Kidney epithelial cell (primary cell): ENCODE measurements at regions not wholly inside any gene's neighbourhood (a gene's known extent, or its start where the extent isn't known, plus 50 kb on each side); places are given as distances from the start of the nearest gene placed in this dataset.

ENCODE experiments used
- DNase-seq: peaks from one replicate; pipeline ENCODE4 v3.0.0-alpha.2; 2010; ENCODE audit warnings: low read depth
- H3K27me3 ChIP-seq: 2 replicates; pipeline ENCODE4 v1.6.0; 2011; ENCODE audit warnings: low read length; ENCODE audit not compliant: control insufficient read depth, insufficient read depth
- H3K36me3 ChIP-seq: 2 replicates; pipeline ENCODE4 v1.5.1; 2011; ENCODE audit warnings: low read length; ENCODE audit not compliant: control insufficient read depth, insufficient read depth
- H3K4me3 ChIP-seq: 2 replicates; pipeline ENCODE4 v1.5.1; 2011; ENCODE audit warnings: low read depth, mild to moderate bottlenecking, control low read depth, low read length
- TF ChIP-seq, protein P1 (sequence below): IDR thresholded peaks from 2 replicates; pipeline ENCODE4 v1.5.1; 2011; ENCODE audit warnings: mild to moderate bottlenecking, moderate library complexity, low read length, control low read depth, inconsistent platforms; ENCODE audit not compliant: insufficient read depth, poor library complexity, severe bottlenecking

DNA sequence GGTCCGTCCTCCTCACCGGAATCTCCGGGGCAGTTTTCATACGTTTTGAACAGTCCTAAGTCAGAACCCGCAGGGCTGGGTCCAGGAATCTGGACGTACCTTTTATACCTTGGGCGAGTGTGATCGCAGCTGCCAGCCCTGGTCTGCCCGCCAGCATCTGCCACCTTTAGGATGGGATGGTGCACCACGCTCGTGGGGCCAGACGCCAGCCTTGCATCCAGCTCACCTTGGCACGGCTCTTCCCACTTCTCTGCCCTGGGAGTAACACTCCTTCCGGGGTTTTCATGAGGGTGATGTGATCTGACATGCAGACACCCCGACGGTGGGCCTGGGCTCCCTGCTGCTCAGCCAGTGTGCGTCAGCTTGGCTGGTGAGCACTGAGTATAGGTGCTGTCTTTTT is 66.6 kb upstream of the ZNF469 start:
- H3K27me3 ChIP-seq: no peaks in the 10 kb centered on the region
- no peak overlapping the region for H3K4me3 ChIP-seq
- no peak for DNase-seq
- H3K36me3 ChIP-seq: no peaks in the 10 kb centered on the region
- TF ChIP-seq, protein P1, sequence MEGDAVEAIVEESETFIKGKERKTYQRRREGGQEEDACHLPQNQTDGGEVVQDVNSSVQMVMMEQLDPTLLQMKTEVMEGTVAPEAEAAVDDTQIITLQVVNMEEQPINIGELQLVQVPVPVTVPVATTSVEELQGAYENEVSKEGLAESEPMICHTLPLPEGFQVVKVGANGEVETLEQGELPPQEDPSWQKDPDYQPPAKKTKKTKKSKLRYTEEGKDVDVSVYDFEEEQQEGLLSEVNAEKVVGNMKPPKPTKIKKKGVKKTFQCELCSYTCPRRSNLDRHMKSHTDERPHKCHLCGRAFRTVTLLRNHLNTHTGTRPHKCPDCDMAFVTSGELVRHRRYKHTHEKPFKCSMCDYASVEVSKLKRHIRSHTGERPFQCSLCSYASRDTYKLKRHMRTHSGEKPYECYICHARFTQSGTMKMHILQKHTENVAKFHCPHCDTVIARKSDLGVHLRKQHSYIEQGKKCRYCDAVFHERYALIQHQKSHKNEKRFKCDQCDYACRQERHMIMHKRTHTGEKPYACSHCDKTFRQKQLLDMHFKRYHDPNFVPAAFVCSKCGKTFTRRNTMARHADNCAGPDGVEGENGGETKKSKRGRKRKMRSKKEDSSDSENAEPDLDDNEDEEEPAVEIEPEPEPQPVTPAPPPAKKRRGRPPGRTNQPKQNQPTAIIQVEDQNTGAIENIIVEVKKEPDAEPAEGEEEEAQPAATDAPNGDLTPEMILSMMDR: no peak

DNA sequence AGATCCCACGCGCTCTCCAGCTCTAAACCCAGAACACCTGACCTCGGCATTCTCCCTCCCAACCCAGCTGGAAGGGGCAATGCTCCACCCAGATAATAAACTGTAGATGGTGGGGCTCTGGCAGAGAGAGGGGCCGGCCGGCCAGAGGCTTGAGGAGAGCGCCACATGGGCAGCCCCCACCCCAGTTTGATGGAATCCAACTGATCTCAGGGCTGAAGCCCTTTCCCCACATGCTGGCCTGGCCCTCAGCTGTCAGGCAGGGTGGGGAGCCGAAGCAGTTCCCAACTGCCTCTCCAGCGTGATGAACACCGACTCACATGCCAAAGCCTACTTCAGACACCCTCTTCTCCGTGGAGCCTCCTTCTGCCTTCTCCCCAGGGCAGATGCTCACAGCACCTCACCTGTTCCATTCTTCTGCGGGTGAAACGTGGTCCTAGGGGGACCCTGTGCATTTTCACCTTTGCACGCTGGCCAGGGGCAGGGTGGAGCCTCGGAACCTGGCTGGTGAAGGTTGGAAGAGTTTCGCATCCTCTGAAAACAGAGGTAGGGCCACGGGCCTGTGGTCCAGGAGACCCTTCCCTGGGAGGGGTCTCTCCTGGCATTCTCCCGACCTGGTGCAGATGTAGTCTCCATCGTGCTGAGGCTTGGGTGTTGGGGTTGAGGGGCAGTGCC is 65.7 kb upstream of the ZNF469 start:
- DNase-seq: no peak
- H3K4me3 ChIP-seq: no peak overlapping the region
- H3K36me3 ChIP-seq: no peaks in the 10 kb centered on the region
- TF ChIP-seq, protein P1: no peak
- H3K27me3 ChIP-seq: no peaks in the 10 kb centered on the region

DNA sequence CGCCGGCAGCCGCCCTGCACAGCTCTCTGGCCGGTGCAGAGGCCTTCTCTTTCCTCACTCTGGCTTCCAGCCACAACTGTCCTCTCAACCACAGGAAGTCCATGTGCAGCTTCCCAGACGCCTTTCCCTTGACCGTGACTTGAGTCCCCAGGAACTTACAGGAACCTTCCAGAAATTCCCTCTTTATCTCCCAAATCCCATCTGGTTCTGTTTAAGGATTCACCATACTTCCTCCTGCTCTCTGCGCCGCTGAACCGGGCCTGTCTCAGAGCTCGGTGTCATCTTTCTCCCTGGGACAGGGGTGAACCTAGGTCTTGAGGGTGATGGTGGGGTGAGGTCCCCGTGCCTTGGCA is 65.2 kb upstream of the ZNF469 start:
- TF ChIP-seq, protein P1: no peak
- Histone ChIP-seq H3K27me3 (no peaks in the 10 kb centered on the region), H3K36me3 (no peaks in the 10 kb centered on the region), H3K4me3 (no peak overlapping the region)
- no peak for DNase-seq

DNA sequence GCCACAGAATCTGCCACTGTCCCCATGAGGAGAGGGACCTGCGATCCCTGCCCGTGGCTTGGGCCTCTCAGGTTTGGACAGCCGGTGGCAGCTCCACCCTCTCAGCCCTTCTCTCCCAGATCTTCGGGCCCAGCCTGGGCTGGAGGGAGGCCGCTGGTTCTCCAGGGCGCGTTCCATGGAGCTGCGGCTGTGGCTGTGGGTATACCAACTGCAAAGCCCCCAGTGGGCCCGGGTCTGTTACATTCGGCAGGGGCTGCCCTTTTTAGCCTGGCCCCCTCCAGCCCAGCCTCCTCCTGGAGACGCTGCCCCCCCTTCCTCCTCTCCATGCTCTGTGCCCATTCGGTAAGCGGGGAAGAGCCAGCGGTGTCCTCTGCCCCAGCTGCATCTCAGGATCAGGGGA is 64.7 kb upstream of the ZNF469 start:
- no peak overlapping the region for H3K4me3 ChIP-seq
- DNase-seq: no peak
- no peaks in the 10 kb centered on the region for H3K27me3 ChIP-seq
- H3K36me3 ChIP-seq: no peaks in the 10 kb centered on the region
- TF ChIP-seq, protein P1: no peak

DNA sequence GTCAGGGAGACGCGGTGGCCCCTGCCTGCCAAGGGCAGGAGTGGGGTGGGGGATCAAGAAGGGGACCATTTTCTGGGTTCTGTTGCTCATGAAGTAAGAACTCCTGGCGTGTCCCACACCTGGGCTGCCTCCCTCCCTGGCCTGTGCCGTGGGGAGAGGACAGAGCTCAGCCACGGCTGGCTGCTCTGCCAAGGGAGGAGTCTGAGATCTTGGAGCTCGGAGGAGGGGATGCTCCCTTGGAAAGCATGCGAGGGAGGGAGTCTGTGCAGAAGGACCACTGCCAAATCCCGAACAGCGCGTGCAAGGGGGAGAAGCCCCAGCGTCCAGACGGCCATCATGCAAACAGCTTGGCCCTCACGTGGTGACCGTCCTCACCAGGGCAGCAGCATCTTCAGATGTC is 64.2 kb upstream of the ZNF469 start:
- DNase-seq: no peak
- Histone ChIP-seq H3K36me3 (no peaks in the 10 kb centered on the region), H3K27me3 (no peaks in the 10 kb centered on the region), H3K4me3 (no peak overlapping the region)
- TF ChIP-seq, protein P1: no peak
